ENCODE measurements at regions not wholly inside any gene's neighbourhood (a gene's known extent, or its start where the extent isn't known, plus 50 kb on each side); places are given as distances from the start of the nearest gene placed in this dataset.

DNA sequence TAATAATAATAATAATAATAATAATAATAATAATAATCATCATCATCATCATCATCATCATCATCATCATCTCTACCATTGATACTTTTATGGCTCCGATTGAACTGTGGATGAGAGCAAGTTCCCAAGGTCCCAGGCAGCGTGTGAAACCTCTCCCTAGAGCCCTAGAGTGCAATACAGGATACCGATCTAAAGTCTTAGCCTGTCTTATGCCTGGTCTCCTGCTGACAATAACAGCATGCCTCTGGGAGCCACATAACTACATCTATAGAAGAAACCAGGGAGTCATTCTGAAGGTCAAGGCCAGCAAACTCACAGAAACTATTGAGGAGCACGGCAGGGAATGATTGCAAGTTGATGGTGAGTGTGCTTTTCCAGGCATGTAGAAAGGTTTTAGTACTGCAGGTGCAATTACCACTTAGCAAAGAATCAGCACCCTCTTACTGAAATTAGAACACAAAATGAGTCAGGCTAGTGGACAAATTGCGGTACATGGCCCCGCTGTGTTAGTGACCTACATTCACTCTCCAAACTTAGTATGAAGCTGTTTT, 457.2 kb upstream of the CDH20 start (continued):
- TF ChIP-seq SIRT6 (IDR thresholded peaks at IDR 0.05; ENCODE audit: low read length) = no peak

Data from H1 (cell line).